ENCODE measurements at regions not wholly inside any gene's neighbourhood (a gene's known extent, or its start where the extent isn't known, plus 50 kb on each side); places are given as distances from the start of the nearest gene placed in this dataset.
"Not testable (repeated sequence)": the region's sequence is repeated elsewhere in the genome, so short reads cannot be mapped to it uniquely, and the experiment has no call there.

DNA sequence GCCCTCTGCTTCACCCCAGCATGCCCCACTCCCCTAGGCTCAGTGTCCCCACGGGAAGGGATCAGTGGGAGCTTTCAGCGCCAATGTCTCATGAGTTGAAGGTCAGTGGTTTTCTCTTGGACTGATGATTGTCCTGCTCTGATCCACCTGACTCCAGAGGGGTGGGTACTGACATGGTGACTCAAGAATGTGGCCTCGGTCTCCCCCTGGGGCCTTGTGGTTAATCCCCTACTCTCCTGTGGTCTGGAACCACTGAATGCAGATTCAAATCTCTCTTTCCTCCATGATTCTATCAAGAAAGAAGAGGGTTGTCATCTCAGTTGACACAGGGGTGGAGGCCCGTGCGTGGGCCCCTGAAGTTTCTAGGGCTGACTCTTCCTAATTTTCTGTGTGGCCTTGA is 176.9 kb downstream of the RPS24 start:
- peak; percentile 12 for DNase-seq (ENCODE audit: low read depth)

DNA sequence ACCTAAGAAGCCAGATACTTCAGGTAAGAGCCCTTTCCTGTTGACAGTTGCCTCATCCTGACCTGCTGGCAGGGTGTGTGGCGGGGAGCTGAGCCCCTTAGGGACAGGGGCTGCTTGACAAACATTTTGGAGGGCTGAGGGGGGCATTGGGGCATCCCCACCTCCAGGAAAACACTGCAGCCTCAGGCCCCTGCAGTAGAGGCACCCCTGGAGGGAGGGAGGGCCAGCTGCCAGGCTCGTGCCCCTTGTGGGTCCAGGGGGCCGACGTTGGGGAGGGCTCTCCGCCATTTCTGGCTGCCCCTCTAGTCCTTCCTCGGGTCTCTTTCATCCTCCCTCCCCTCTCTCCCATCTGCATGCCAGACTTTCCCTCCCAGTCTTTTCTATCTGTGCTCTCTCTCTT is 177.3 kb downstream of the RPS24 start:
- no peak for DNase-seq (ENCODE audit: low read depth)

DNA sequence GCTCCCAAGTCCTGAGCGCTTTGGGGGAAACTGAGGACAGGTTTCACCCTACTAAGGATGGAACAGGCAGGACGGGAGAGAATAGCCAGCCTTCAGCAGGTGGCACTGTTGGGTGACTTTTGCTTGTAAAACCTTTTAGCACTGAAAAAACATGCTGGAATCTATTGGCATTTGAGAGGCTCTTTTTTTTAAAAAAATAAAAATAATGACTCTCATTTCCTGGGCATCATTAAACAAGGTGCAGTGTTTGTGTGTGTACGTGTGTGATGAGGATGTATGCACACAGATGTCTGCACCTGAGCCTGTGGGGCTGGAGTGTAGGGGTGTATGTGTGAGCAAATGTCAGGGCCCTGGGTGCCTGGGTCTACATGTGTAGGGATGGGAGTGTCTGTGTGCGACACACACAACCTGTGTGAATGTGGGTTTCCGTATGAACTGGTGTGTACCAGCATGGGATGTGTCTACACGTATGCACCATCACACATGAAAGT is 177.9 kb downstream of the RPS24 start:
- DNase-seq (ENCODE audit: low read depth), result peak; percentile 26

DNA sequence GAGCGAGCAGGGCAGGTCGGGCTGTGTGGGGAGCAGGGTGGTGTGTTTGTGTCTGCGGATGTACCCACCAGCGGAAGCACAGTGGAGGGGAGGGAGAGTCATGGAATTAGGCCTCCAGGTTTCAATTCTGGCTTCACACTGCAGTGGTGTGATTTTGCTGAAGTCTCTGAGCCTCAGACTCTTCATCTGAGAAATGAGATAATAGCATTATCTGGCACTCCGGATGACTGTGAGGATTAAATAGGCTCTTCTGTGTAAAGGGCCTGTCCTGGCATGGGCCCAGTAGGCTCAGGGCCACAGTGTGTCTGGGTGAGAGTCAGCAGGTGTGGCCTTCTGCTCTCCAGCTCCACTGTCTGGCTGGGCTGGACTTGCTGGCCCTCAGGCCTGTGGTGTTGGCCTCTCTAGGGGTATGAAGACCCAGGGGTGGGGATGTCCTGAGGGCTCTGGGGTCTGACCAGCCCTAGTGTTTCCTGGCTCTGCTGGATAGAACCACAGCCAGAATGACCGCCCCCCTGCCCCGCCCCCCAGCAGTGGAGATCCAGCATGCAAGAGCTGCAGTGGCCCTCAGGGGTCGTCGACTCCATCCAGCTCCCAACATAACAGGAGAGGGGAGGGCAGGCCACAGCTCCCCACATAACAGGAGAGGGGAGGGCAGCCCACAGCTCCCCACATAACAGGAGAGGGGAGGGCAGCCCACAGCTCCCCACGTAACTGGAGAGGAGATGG is 178.6 kb downstream of the RPS24 start:
- DNase-seq (ENCODE audit: low read depth), result no peak

DNA sequence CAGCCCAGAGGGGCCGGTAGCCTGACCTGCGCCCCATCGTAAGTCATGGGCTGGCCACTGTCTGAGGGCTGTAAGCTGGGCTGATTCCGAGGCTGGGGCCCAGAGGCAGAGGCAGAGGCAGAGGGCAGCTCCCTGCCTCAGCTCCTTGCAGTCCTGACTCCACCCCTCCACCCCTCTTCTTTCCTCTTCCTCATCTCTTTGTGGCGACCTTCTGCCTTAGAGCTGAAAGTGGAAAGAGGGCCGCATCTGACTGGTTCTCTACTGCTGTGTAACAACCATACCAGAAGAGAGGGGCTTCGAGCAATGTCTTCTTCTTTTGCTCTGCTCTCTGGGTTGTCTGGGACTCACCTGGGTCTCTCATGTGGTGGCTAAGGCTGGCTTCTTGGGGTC is 179.1 kb downstream of the RPS24 start:
- DNase-seq (ENCODE audit: low read depth), result no peak

DNA sequence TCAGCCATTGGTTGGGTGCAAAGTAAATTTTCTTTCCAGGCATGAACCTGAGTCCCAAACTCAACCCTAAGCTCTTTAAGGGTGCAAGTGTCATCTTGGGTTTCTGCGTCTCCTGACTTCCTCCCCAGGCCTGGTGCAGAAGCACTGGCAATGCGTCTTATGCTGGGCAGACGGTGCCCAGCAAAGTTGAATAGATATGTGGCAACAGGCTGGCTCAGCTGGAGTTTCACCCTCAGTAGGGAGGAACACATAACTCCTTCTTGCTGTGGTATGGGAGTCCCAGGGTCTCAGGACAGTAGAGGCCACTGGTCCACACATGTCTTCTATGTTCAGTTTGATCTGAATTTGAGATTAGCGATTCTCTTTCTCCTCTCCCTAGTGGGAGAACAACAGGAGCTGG is 181.3 kb downstream of the RPS24 start:
- no peak for DNase-seq (ENCODE audit: low read depth)

DNA sequence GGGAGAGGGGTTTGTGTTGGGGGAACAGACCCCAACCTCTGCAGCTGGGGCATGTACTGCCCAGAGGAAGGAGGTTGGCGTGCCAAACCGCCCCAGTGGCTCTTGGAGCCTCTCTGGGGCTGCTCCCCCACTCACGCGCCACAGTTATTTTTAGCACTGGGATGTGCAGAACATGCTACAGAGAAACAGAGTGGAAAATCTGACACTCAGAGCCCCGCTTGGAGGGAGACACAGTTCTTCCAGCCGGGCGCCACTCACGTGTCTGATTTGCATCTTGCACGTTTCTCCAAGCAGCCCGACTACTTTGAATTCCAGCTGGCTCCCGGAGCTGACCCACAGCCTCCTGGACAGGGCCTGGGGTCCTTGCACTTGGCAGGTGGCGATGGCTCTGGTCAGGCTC is 182.0 kb downstream of the RPS24 start:
- DNase-seq (ENCODE audit: low read depth), result no peak

DNA sequence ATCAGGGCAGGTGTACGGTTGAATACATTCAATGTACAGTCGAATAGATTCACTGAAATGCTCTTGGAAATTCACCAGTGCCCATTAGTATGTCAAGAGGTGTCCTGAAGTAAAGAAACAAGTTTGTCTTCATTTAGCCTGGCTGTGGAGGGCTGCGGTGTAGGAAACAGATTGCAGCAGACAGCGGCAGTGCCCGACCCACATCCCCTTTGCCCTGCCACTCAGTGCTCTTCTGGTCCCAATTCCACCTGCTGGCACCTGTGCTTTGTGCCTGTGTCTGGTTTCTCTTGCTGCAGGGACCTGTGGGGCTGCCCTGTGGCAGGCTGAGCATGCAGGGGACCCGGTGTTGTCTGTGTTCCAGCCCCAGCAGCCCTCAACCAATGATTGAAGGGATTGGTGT is 183.7 kb downstream of the RPS24 start:
- no peak for DNase-seq (ENCODE audit: low read depth)

DNA sequence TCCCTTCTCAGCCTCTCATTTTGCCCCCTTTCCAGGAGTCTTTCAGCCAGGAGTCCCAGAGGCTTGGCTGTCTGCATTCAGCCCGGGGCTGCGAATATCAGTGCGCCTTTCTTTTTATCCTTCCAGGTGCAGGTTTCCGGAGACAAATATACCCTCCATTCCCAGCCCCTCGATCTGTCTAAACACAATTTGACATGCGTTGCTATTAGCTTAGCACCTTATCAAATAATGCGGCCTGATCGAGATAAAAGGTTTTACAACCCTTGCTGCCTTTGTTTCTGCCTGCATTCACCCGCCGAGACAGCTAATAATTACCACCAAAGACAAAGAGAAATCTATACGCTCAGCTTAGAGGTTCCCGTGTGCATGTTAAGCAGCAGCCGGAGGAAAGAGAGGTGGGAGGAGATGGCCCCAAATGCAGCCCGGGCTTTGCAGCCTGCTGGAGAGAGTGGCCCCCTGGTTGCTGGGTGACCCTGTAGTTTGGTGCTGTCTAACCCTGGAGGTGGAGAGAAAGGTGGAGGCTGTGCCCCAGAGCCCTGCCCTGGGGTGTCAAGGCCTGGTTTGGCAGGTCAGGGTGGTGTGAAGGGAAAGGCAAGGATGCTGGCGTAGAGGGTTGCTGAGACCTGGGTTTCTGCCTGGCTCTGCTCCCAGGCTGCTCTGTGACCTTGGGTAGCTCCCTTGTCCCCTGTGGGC is 185.3 kb downstream of the RPS24 start:
- no peak for DNase-seq (ENCODE audit: low read depth)

DNA sequence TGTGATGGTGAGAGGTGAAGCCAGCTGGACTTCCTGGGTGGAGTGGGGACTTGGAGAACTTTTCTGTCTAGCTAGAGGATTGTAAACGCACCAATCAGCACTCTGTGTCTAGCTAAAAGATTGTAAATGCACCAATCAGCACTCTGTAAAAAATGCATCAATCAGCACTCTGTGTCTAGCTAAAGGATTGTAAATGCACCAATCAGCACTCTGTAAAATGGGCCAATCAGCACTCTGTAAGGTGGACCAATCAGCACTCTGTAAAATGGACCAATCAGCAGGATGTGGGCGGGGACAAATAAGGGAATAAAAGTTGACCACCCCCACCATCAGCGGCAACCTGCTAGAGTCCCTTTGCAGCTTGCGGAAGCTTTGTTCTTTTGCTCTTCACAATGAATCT is 185.9 kb downstream of the RPS24 start:
- DNase-seq (ENCODE audit: low read depth), result not testable (repeated sequence)

DNA sequence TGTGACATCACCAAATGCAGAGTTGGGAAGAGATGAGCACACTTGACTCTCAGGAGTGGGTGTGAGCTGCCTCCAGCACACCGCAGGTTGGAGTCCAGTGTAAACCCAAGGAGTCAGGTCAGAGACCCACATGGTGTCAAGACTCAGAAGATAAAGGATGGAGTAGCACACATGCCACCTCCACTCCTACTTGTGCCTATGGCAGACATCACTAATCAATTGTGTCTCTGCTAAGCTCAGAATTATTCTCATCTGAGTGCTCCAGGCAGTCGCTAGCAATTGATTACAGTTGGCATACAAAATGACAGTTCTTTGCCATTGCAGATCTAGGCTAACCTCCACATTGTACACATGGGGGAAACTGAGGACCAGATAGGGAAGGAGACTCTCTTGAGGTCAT is 187.1 kb downstream of the RPS24 start:
- no peak for DNase-seq (ENCODE audit: low read depth)

DNA sequence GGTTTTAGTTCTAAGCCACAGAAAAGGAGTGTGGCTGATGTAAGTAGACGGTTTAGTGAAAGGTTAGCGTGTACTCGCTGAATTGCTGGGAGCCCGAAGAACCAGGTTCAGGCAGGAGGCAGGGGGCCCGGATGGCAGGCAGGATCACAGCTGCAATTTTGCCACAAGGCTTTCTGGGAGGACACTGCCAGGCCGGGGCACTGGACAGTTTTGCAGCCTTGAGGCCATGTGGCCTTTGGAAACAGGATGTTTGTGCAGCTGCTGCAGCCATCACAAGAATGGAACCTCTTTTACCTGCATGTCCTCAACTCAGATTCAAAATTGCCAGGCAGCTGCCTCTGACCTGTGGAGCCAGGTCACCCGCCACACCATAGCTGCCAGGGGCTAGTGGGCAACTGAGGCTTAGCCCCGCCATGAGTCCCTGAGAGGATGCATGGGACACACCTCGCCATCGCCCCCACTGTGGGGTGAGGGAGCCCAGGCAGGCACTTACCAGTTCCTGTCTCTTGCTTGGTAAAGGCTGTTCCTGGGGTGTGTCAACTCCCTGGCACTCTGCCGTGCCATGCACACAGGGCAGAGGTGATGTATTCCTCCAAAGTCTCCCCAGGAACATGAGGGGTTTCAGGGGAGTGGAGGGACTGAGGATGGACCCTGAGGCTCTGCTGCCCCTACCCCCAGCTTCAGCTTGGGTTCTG is 188.6 kb downstream of the RPS24 start:
- DNase-seq (ENCODE audit: low read depth), result no peak

DNA sequence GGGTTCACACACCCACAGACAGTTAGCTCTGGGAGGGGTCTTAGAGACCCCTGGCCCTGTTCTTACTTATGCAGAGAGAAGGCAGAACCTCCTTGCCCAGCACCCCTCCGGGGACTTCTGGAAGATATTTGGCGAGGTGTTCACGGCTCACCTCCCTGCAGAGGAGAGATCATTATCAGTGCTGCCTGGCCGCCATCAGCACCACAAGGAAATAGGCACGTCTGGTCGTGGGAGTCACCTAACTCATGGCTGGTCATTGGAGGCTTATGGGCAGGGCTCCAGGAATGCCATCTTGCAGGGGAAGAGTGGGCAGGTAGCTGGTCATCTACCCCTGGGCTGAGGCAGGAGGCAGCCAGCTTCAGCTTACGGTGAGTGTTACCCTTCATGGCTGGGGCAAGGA is 189.4 kb downstream of the RPS24 start:
- no peak for DNase-seq (ENCODE audit: low read depth)

DNA sequence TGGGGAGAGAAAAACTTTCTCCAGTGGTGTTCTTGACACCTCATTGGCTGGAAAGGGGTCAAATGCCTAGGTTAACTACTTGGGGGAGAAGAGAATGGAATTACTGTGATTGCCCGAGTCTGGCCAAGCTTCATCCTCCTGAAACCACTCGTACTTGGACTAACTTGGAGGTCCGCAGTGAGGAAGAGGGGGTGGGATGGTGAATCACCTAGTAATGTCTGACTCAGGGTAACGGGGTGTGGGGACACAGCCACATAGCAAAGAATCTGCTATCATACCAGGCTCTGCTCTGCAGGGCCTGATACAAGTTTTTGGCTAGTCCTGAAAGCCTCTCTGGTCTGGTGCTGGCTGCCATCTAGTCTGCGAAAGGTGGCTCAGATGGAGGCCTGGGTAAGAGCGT is 190.9 kb downstream of the RPS24 start:
- peak; percentile 45 for DNase-seq (ENCODE audit: low read depth)

DNA sequence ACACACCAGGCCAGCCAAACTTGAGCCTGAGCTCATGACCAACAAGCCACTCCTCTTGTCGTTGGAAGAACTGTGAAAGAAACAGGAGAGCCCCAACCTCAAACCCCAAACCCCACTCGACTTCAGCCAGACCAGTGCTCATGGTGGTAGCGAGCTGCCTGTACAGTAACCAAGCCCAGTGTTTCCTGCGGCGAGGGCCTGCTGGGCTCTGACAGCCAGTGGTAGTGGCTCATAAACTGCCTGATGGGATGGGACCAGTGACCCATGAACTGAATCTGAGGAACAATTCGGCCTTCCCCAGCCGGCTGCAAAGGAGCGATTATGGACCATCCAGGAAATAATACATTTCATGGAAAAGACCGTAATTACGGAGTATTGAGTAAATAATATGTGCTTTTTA is 191.9 kb downstream of the RPS24 start:
- DNase-seq (ENCODE audit: low read depth), result no peak

DNA sequence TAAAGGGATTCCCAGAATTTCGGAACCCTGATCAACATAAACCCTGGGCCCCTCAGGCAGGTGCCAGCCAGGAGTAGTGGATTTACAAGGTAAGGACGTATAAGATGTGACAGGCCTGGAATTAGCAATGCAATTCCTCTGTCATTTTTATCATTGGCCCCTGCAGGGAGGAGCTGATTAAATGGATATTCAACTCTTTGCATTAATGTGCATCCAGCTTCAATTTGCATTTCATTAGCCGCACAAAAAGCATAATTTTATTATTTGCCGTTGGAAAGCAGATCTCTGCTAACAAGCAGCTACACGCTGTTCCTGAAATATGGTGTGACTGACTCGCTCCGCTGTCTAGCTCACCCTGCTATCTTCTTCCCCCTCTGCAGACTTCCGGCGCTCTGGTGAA is 195.8 kb downstream of the RPS24 start:
- DNase-seq (ENCODE audit: low read depth), result no peak

DNA sequence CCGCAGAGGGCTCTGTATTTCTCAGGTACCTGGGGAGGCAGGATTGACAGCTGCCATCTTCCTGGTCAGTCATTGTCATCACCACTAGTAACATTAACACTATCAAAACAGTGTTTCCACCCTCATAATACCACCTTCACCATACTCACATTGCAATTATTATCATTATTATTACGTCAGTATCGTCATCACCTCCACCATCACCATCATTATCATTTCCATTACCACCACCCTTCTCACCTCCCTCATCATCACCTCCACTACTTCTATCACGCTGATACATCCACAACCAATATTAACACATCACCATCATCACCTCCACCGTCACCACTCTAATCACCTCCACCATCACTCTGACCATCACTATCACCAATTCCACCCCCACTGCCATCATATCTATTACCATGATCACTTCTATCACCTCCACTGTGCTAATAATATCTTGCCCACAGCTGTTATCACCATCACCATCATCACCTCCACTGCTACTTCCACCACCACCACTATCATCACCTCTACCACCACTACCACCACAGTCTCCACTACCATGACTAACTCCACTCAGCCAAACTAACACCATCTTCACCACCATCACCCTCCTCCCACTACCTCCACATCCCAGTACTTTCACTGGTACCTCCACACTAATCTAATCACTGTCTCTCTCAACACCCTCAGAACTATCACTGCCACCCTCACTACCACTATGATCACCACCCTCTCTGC is 196.4 kb downstream of the RPS24 start:
- no peak for DNase-seq (ENCODE audit: low read depth)

DNA sequence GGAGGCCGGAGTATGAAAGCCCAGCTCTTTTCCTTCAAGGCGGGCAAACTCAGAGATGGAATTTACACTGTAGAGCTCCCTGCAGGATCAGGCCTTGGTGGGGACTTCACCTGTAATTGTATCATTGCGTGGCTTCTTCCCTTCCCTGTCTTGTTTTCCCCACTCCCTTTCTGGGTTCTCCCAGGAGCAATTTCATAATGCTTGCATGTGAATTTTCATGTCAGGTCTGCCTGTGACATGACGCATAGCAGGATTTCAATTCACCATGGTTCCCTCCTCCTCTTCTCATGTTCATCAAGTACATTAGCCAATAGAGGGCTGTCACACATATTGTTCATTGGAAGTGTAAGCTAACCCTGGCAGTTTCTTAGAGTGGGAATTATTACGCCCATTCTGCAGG is 197.7 kb downstream of the RPS24 start:
- DNase-seq (ENCODE audit: low read depth), result no peak

DNA sequence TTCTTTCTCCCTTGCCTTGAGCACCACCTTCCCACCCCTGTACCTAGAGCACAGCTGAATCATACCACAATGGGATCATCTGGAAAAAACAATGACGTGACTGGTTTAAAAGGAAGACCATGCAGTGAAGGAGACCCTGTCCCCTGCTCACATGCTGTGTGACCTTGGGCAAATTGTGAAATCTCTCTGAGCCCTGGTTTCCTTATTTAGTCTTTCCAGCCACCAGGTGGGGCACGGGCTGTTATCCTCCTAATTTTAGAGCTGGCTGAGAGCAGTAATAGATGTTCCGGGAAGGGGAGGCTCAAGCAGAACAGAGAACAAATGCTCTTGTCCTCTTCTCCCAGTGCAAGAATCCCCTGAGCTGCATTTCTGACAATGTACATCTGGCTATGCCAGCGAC is 198.3 kb downstream of the RPS24 start:
- DNase-seq (ENCODE audit: low read depth), result no peak

DNA sequence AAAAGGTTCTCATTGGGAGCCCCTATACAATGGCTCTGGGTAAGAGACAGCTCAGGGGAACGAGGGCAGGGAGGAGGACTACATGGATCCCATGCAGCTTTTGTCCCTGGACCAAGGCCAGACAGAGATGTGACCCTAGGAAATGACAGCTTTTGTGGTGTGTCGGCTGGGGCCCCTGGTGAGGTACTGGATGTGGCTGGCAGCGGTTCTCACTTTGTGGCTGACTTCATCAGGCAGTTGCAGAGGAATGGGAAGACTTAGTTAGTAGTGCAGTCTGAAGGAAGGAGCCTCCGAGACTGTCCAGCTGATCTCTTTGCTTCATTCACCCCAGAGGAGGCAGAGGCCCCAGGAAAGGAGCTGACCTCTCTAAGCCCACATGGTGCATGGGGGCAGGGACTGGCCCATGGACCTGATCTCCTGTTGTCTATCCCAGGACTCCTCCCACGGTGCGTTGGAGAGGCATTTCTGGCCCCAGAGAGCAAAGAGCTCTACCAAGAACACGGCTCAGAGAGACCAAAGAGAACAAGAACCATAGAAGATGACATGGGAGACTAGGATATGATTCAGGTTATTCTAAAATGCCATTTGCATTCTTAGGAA is 202.9 kb downstream of the RPS24 start:
- DNase-seq (ENCODE audit: low read depth), result no peak

DNA sequence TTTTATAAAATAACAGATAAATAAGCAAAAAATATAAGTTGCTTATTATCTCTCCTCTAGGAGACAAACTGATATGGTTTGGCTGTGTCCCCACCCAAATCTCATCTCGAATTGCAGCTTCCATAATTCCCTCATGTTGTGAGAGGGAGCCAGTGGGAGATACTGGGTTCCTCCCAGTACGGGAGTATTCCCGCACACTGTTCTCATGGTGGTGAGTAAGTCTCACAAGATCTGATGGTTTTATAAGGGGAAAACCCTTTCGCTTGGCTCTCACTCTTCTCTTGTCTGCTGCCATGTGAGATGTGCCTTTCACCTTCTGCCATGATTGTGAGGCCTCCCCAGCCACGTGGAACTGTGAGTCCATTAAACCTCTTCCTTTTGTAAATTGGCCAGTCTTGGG is 204.3 kb downstream of the RPS24 start:
- not testable (repeated sequence) for DNase-seq (ENCODE audit: low read depth)

DNA sequence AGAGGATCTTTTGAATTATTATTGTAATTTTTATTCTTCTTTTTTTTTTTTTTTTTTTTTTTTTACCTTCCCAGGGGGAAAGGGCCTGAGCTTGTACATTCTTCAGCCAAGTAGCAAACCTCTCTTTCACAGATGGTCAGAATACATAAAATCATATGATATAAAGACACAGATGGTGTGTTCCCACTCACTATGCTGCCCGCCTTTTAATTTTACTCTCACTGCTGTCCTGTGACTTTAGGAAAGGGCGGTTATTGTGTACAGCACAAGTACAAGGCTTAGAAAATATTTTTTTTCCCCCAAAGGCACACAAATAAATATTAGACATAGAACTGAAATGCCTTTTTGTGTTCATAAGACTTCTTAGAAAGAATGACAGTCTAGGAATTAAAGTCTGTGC is 213.6 kb downstream of the RPS24 start:
- no peak for DNase-seq (ENCODE audit: low read depth)

Measured in Daoy (cell line).